GM12891 (cell line): ENCODE measurements at regions not wholly inside any gene's neighbourhood (a gene's known extent, or its start where the extent isn't known, plus 50 kb on each side); places are given as distances from the start of the nearest gene placed in this dataset.
"Not testable (repeated sequence)": the region's sequence is repeated elsewhere in the genome, so short reads cannot be mapped to it uniquely, and the experiment has no call there.

ENCODE experiments used
- DNase-seq: peaks from one replicate; pipeline ENCODE4 v3.0.0; 2011; ENCODE audit warnings: low spot score; ENCODE audit not compliant: insufficient read length
- FAIRE-seq: peaks from 2 replicates; lab custom pipeline; 2011; peaks lifted over from hg19 to GRCh38; lab: Jason Lieb, UNC
- PAX5 ChIP-seq: IDR thresholded peaks from 2 replicates; pipeline ENCODE4 v1.6.1; 2011; ENCODE audit warnings: low read length, moderate library complexity, mild to moderate bottlenecking; ENCODE audit not compliant: insufficient read depth, severe bottlenecking
- POLR2A ChIP-seq: IDR thresholded peaks from 2 replicates; pipeline ENCODE4 v1.6.1; 2011; ENCODE audit warnings: low read depth, low read length, control low read depth
- POLR2AphosphoS5 ChIP-seq: IDR thresholded peaks from 2 replicates; pipeline ENCODE4 v1.6.1; 2011; ENCODE audit warnings: low read depth, low read length, control low read depth
- POU2F2 ChIP-seq: IDR thresholded peaks from 2 replicates; pipeline ENCODE4 v1.6.1; 2011; ENCODE audit warnings: low read depth, mild to moderate bottlenecking, control low read depth, low read length, moderate library complexity
- SPI1 ChIP-seq: IDR thresholded peaks from 2 replicates; pipeline ENCODE4 v1.6.1; 2011; ENCODE audit warnings: low read depth, low read length, control low read depth
- TAF1 ChIP-seq: IDR thresholded peaks from 2 replicates; pipeline ENCODE4 v1.6.1; 2011; ENCODE audit warnings: low read depth, low read length, control low read depth

DNA sequence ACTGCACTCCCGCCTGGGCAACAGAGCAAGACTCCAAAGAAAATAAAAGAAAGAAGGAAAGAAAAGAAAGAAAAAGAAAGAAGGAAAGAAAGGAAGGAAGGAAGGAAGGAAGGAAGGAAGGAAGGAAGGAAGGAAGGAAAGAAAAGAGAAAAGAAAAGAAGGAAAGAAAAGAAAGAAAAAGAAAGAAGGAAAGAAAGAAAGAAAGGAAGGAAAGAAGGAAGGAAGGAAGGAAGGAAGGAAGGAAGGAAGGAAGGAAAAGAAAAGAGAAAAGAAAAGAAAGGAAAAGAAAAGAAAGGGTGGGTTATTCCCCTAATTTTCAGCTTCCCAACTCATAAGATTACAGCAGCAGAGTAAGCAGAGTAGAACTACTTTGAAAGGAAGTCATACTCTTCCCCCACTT is 64.4 kb downstream of the TMEM200C start:
- not testable (repeated sequence) for DNase-seq, FAIRE-seq

DNA sequence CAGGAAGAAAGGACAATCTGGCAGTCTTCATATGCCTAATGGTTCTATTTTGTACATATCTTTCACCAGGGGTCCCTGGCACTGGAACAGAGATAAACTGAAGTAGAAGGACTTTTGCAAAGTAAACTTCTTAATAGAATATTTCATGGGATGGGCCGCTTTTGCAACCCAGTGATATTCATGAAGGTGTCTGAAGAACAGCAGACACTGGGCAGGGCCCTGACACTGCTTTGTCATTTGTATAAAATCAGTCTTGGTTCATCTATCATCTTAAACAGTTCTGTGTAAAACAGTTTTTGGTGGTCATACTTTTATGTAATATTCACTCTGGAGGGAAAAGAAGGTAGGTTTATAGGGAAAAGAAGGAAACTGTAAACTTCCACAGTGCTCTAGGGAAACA is 66.4 kb downstream of the TMEM200C start:
- DNase-seq (no peak), FAIRE-seq (no peak)
- TF ChIP-seq TAF1 (no peak), POU2F2 (no peak), POLR2AphosphoS5 (no peak), POLR2A (no peak), SPI1 (no peak), PAX5 (no peak)

DNA sequence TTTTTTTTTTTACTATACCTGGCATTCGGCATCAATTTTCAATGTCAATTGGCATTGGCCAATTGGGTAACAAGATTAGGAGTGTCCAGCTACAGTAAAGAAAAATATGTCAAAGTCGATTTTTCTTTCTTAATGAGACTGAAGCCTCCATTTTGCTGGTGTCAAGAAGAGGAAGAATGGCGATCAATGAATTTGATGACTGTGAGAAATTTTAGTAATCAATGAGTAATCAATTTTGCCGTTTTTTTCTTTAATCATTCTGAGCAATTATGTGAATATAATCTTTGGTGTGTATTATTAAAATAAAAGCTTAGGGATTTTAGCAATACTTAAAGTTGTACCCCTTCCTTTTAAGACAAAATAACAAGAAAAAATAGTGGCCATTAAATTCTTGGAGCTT is 69.7 kb downstream of the TMEM200C start:
- DNase-seq, result no peak
- TF ChIP-seq TAF1, result no peak
- no peak for TF ChIP-seq PAX5
- TF ChIP-seq POLR2A, result no peak
- no peak for TF ChIP-seq SPI1
- TF ChIP-seq POU2F2, result no peak
- no peak for TF ChIP-seq POLR2AphosphoS5
- no peak for FAIRE-seq

DNA sequence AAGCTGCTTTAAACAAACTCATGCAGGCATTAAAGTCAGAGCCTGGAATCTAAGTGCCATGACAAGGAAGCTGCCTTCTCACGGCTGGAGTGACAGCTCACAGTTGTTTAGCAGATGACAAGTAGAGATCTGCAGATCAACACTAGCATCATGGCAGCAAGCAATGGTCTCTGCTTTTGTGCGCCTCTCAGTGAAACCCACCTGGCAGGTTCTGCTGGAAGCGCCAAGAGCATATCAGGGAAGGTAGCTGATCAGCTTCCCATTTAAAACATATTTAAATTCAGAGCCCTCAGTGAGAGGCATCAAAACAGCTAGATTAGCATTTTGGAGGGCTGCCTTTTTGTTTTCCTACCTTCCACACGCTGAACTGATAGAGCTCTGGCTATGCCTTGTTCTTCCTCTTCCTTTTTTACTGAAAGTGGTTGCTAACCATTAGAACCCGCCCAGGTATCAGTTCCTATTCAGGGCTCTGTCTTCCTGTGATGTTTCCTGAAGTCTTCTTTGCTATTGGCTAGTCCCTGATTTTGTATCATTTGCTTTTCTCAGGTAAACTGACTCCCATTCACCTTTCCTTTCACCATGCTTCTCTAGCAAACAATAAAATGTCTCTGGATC is 70.8 kb downstream of the TMEM200C start:
- DNase-seq, result no peak
- no peak for FAIRE-seq
- no peak for TF ChIP-seq POLR2AphosphoS5
- no peak for TF ChIP-seq POLR2A
- no peak for TF ChIP-seq TAF1
- no peak for TF ChIP-seq SPI1
- no peak for TF ChIP-seq PAX5
- TF ChIP-seq POU2F2, result no peak

DNA sequence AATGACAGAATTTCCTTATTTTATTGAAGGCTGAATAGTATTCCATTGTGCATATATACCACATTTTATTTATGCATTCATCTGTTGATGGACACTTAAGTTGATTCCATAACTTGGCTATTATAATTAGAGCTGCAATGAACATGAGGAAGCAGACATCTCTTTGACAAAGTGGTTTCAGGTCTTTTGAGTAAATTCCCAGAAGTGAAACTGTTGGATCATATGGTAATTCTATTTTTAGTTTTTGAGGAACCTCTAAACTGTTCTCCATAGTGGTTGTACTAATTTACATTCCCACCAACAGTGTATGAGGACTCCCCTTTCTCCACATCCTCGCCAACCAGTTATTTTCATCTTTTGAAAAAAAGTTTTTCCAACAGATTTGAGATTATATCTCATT is 77.5 kb downstream of the TMEM200C start:
- no peak for FAIRE-seq
- no peak for TF ChIP-seq POLR2AphosphoS5
- TF ChIP-seq POU2F2, result no peak
- no peak for TF ChIP-seq POLR2A
- no peak for TF ChIP-seq TAF1
- no peak for TF ChIP-seq PAX5
- TF ChIP-seq SPI1, result no peak
- no peak for DNase-seq

DNA sequence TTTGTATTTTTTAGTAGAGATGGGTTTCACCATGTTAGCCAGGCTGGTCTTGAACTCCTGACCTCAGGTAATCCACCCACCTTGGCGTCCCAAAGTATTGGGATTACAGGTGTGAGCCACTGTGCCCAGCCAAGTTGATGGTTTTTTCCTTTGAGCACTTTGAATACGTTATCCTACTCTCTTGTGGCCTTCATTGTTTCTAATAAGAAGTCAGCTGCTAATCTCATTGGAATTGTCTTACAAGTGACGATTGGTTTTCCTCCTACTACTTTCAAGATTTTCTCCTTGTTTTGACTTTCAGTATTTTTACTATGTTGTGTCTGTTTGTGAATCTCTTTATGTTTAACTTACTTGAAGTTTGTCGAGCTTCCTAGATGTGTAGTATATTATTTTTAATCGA is 88.5 kb downstream of the TMEM200C start:
- TF ChIP-seq POLR2AphosphoS5, result no peak
- TF ChIP-seq PAX5, result no peak
- TF ChIP-seq SPI1, result no peak
- TF ChIP-seq TAF1, result no peak
- TF ChIP-seq POLR2A, result no peak
- TF ChIP-seq POU2F2, result no peak
- no peak for DNase-seq
- FAIRE-seq, result no peak

DNA sequence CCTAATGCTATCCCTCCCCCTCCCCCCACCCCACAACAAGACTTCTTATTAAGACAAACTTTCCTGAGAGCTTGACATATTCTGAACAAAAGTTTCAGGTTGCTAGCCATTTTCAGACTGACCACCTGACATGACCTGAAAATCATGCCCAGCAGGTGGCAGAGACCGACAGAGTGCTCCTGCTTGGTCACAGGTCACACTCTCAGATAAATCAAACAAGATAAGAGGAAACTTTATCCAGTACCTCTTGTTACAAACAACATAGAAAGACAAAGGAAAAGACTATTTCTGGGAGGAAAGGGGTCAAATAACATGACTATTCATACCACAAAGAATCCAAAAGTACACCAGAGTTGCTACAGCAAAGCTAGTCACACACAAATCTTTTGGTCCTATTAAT is 107.4 kb downstream of the TMEM200C start:
- TF ChIP-seq TAF1 (no peak), PAX5 (no peak), POU2F2 (no peak), POLR2A (no peak), POLR2AphosphoS5 (no peak), SPI1 (no peak)
- DNase-seq (no peak), FAIRE-seq (no peak)

DNA sequence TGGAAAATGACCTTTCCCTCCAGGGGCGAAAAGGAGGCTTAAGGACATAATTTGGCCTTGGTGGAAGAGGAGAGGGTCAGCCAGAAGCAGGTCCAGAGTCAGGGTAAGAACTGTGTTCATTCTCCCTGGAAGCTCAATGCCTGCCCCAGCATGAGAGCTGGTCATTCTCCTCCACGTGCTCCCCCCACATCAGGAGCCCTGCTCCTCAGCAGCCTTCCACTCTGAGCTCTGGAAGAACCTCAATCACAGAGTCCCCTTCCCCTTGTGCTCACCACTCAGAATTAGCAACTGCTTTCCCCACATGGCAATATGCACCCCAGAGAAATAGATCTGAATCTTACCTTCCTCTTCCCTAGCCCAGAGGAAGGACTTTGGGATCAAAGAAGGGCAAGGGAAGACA is 115.4 kb downstream of the TMEM200C start:
- DNase-seq (no peak), FAIRE-seq (no peak)
- no peak for TF ChIP-seq POLR2AphosphoS5
- no peak for TF ChIP-seq POU2F2
- no peak for TF ChIP-seq POLR2A

DNA sequence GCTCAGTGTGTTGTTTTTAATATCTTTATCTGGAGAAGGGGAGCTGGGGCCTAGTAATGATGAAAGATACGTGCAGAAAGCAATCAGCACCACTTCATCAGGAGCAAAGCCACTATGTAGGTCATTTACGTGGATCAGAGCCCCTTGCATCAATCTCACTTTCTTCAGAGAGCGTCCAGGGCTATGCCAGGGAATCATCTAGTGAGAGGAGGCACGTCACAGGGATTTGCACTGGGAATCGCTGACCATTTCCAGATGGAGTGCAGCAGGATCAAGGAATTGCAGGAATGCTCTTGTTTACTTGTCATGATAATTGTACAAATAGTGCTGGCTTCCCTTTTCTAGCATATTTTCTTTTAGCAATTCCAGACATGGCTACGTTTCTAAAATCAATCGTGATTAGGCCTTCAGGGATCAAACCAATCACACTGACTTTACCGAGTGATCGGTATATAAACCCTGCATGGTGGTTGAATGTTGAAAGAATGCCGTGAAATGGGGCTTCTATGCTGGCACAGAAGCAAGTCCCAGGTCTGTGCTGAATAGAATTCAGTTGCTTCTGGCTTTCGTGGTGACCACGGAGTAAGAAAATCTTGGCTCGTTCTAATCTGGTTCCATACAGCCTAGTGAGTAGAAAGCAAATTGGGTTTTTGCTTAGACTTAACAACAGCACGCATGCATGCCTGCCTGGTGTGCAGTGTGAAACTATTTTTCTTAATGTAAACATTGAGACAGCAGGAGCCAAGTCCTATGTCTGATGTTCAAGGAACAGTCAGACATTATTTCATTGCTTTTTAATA is 122.8 kb downstream of the TMEM200C start:
- no peak for TF ChIP-seq POLR2A
- no peak for TF ChIP-seq SPI1
- no peak for TF ChIP-seq TAF1
- TF ChIP-seq POLR2AphosphoS5, result no peak
- no peak for TF ChIP-seq PAX5
- no peak for TF ChIP-seq POU2F2
- DNase-seq (no peak), FAIRE-seq (no peak)

DNA sequence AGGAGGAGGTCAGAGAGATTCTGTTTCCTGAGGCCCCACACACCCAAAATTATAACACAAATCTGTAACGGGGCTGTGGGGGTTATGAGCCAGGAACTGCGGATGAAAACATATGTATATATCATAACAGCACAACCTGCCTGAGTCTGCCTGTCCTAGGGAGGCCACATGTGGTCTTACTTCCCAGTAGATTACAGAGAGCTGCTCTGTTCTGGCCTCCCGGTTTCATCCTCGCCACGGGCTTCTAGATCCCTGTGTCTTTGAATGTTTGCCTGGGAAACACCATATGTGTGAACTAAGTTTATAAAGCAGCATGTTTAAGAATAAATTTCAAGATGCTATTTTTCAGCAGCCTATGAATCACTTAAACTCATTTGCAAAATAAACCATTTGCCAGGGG is 124.0 kb downstream of the TMEM200C start:
- FAIRE-seq (no peak), DNase-seq (no peak)
- no peak for TF ChIP-seq POLR2AphosphoS5
